ENCODE measurements at regions not wholly inside any gene's neighbourhood (a gene's known extent, or its start where the extent isn't known, plus 50 kb on each side); places are given as distances from the start of the nearest gene placed in this dataset.

DNA sequence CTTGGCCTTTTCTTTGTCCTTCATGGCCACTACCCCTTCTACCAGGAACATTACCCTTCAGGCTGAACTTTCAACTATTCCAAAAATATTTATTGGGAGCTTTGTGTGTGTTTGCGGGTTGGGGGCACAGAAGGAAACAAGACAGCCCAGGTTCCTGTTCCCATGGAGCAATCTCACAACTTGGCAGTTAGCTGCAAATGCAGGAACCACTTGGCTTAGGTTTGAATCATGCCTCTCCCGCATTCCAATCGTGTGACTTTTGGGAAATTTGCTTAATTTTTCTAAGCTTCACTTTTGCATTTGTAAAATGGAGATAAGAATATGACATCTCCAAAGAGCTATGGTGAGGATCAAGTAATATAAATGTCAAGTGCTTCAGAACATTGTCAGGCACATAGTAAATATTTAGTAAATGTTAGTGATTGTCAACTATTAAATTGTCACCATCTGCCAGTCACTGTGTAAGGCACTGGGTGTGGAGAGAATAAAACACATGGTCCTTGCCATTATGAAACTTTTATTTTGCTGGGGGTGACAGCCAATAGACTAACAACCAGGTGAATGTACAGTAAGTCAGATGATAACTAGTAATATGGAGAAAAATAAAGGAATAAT lies 277.1 kb downstream of the SNX13 start:
- intact Hi-C loops (cut with micrococcal nuclease; ENCODE audit: unreplicated experiment) (no loop called here), in situ Hi-C loops (cut with HindIII; ENCODE audit: extremely low pct_ligation_motif_present, low pct_unique_long_range_greater_than_20kb) (no loop called here)
- Histone ChIP-seq H3K4me2 (ENCODE audit: low read depth, low read length) (no peak overlapping the region), H3K36me3 (replicated peaks in 1 of 2; ENCODE audit: control insufficient read depth in 1 of 2, insufficient read depth in 2 of 2, low read length in 2 of 2) (no peaks in the 10 kb centered on the region), H3K9me3 (ENCODE audit: low read length) (no peaks in the 10 kb centered on the region), H3K79me2 (ENCODE audit: insufficient read depth, low read length) (no peaks in the 10 kb centered on the region), H4K20me1 (ENCODE audit: insufficient read depth, low read length) (no peaks in the 10 kb centered on the region), H3K4me1 (ENCODE audit: insufficient read depth, low read length) (no peaks in the 10 kb centered on the region), H3K27me3 (ENCODE audit: control insufficient read depth in 1 of 2, insufficient read depth in 2 of 2, low read length in 2 of 2) (no peaks in the 10 kb centered on the region; a peak in 1 of 5 replicates), H3K27ac (ENCODE audit: extremely low read length, insufficient read depth, low read length) (no peak overlapping the region), H3K4me3 (replicated peaks in 1 of 3; ENCODE audit: insufficient read depth in 1 of 3, low read depth in 2 of 3, low read length in 3 of 3) (no peak overlapping the region), H2AFZ (ENCODE audit: low read length) (no peak overlapping the region), H3K9ac (ENCODE audit: insufficient read depth, low read depth, low read length) (no peak overlapping the region)
- no TSS peak for BruUV-seq (replicated peaks)
- FAIRE-seq (no peak), DNase-seq (ENCODE audit: low spot score) (no peak), ATAC-seq (no peak)
- CTCF ChIA-PET (ENCODE audit: low intra/inter-chr PET ratio, low total read pairs): no interaction called here
- TF ChIP-seq THAP11 (CRISPR knock-in tag; IDR thresholded peaks at IDR 0.05) (no peak), SRSF1 (optimal IDR thresholded peaks at IDR 0.05; ENCODE audit: low read depth, low read length) (no peak), ZFY (CRISPR knock-in tag; IDR thresholded peaks at IDR 0.05) (no peak), MEIS1 (CRISPR knock-in tag; IDR thresholded peaks at IDR 0.05; ENCODE audit: borderline replicate concordance) (no peak), XBP1 (CRISPR knock-in tag; IDR thresholded peaks at IDR 0.05) (no peak), ARHGAP35 (CRISPR knock-in tag; IDR thresholded peaks at IDR 0.05; ENCODE audit: borderline replicate concordance) (no peak), PHF21A (CRISPR knock-in tag; IDR thresholded peaks at IDR 0.05) (no peak), ZNF121 (CRISPR knock-in tag; IDR thresholded peaks at IDR 0.05) (no peak), PTBP1 (IDR thresholded peaks at IDR 0.05; ENCODE audit: low read depth, low read length, poor library complexity, severe bottlenecking) (no peak), SMARCC2 (IDR thresholded peaks at IDR 0.05) (no peak), ZNF383 (CRISPR knock-in tag; IDR thresholded peaks at IDR 0.05; ENCODE audit: borderline replicate concordance) (no peak), PITX1 (CRISPR knock-in tag; IDR thresholded peaks at IDR 0.05) (no peak), ZNF10 (CRISPR knock-in tag; IDR thresholded peaks at IDR 0.05; ENCODE audit: borderline replicate concordance, low read depth) (no peak), XRCC5 (optimal IDR thresholded peaks at IDR 0.05; ENCODE audit: low read length) (no peak)
- TF ChIP-seq, protein P1, sequence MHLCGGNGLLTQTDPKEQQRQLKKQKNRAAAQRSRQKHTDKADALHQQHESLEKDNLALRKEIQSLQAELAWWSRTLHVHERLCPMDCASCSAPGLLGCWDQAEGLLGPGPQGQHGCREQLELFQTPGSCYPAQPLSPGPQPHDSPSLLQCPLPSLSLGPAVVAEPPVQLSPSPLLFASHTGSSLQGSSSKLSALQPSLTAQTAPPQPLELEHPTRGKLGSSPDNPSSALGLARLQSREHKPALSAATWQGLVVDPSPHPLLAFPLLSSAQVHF (CRISPR knock-in tag; IDR thresholded peaks at IDR 0.05): no peak
- TF ChIP-seq, protein P2, sequence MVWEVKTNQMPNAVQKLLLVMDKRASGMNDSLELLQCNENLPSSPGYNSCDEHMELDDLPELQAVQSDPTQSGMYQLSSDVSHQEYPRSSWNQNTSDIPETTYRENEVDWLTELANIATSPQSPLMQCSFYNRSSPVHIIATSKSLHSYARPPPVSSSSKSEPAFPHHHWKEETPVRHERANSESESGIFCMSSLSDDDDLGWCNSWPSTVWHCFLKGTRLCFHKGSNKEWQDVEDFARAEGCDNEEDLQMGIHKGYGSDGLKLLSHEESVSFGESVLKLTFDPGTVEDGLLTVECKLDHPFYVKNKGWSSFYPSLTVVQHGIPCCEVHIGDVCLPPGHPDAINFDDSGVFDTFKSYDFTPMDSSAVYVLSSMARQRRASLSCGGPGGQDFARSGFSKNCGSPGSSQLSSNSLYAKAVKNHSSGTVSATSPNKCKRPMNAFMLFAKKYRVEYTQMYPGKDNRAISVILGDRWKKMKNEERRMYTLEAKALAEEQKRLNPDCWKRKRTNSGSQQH (CRISPR knock-in tag; IDR thresholded peaks at IDR 0.05; ENCODE audit: low read depth): no peak
- POLR2A ChIA-PET: no interaction called here
- 47% methylated on average over 3 of the region's 3 CpGs for WGBS (ENCODE audit: low lambda C conversion rate)

All from HepG2 (cell line).